ENCODE measurements at regions not wholly inside any gene's neighbourhood (a gene's known extent, or its start where the extent isn't known, plus 50 kb on each side); places are given as distances from the start of the nearest gene placed in this dataset.

- Histone ChIP-seq H3K4me1 (ENCODE audit: control insufficient read depth, insufficient read depth, low read length) (no peaks in the 10 kb centered on the region), H3K4me3 (ENCODE audit: low read depth, low read length) (no peak overlapping the region), H3K9me3 (ENCODE audit: control insufficient read depth, insufficient read depth, low read depth, low read length) (no peaks in the 10 kb centered on the region), H3K27ac (ENCODE audit: extremely low read depth, low read depth, low read length) (no peak overlapping the region), H3K36me3 (ENCODE audit: control insufficient read depth in 2 of 2, insufficient read depth in 1 of 2, low read length in 2 of 2) (no peaks in the 10 kb centered on the region)
- ChIA-PET CTCF (interaction anchor here (0.7 to 6.0 kb wide), 2 partner anchors 311 to 627 kb away, joined by 3 to 99 read pairs; no protein-coding TSS in a partner anchor), POLR2A (no interaction called here)
- TF ChIP-seq AEBP2 (tag by site-specific recombination; IDR thresholded peaks at IDR 0.05; ENCODE audit: borderline replicate concordance) (no peak), ZNF341 (tag by site-specific recombination; IDR thresholded peaks at IDR 0.05; ENCODE audit: low read depth) (no peak), BCL11A (tag by site-specific recombination; IDR thresholded peaks at IDR 0.05; ENCODE audit: low read depth) (no peak), ZNF473 (tag by site-specific recombination; IDR thresholded peaks at IDR 0.05) (no peak), ZNF610 (tag by site-specific recombination; IDR thresholded peaks at IDR 0.05; ENCODE audit: borderline replicate concordance) (no peak), ZNF366 (tag by site-specific recombination; conservative IDR thresholded peaks at IDR 0.05) (no peak), ZNF513 (tag by site-specific recombination; IDR thresholded peaks at IDR 0.05) (no peak), ZNF37A (tag by site-specific recombination; IDR thresholded peaks at IDR 0.05) (no peak), ZNF302 (tag by site-specific recombination; IDR thresholded peaks at IDR 0.05; ENCODE audit: low read depth) (no peak), ZNF280D (tag by site-specific recombination; IDR thresholded peaks at IDR 0.05) (no peak)
Measured at GRCh38 chrX:151084454-151084853, 91.9 kb upstream of the GPR50 start.

- Histone ChIP-seq H3K27ac (ENCODE audit: extremely low read depth, low read depth, low read length) (no peak overlapping the region), H3K4me3 (ENCODE audit: low read depth, low read length) (no peak overlapping the region), H3K4me1 (ENCODE audit: control insufficient read depth, insufficient read depth, low read length) (no peaks in the 10 kb centered on the region), H3K9me3 (ENCODE audit: control insufficient read depth, insufficient read depth, low read depth, low read length) (no peaks in the 10 kb centered on the region), H3K36me3 (ENCODE audit: control insufficient read depth in 2 of 2, insufficient read depth in 1 of 2, low read length in 2 of 2) (no peaks in the 10 kb centered on the region)
- POLR2A ChIA-PET = no interaction called here
- CTCF ChIA-PET = interaction anchor here (0.6 to 6.0 kb wide), 2 partner anchors 312 to 318 kb away, joined by 3 to 99 read pairs; no protein-coding TSS in a partner anchor
- TF ChIP-seq ZNF292 (tag by site-specific recombination; IDR thresholded peaks at IDR 0.05; ENCODE audit: borderline replicate concordance, low read depth) (no peak), ZBTB20 (tag by site-specific recombination; IDR thresholded peaks at IDR 0.05) (no peak), ZBTB10 (tag by site-specific recombination; IDR thresholded peaks at IDR 0.05) (no peak), ZNF37A (tag by site-specific recombination; IDR thresholded peaks at IDR 0.05) (no peak), ZEB2 (tag by site-specific recombination; IDR thresholded peaks at IDR 0.05) (no peak), ZNF473 (tag by site-specific recombination; IDR thresholded peaks at IDR 0.05) (no peak), ZNF521 (tag by site-specific recombination; IDR thresholded peaks at IDR 0.05) (no peak), ZNF48 (tag by site-specific recombination; IDR thresholded peaks at IDR 0.05) (no peak), ZNF155 (tag by site-specific recombination; IDR thresholded peaks at IDR 0.05) (no peak), ZNF366 (tag by site-specific recombination; conservative IDR thresholded peaks at IDR 0.05) (no peak)
Measured at GRCh38 chrX:151085207-151085606, 91.2 kb upstream of the GPR50 start.

Data from HEK293 (cell line).